ENCODE measurements at regions not wholly inside any gene's neighbourhood (a gene's known extent, or its start where the extent isn't known, plus 50 kb on each side); places are given as distances from the start of the nearest gene placed in this dataset.
"Not testable (repeated sequence)": the region's sequence is repeated elsewhere in the genome, so short reads cannot be mapped to it uniquely, and the experiment has no call there.

DNA sequence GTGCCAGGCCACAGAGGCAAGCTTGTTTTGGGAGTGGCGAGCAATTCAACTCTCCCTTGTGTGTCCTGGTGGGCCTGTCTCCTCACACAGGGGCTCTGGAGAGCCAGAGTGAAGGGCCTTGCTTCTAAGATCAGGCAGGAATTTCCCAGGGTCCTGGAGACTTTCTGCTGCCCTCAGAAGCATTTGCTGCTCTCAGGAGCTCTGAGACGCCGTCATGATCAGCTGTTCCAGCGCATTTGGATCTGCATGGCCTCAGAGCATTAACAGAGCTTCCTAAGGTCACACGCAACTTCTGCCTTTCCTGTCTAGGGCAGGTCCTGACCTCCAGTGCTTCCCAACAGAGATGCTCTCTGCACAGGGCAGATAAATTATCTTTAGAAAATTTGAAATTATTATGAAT, 52.2 kb upstream of the C10orf90 start:
- DNase-seq (ENCODE audit: low spot score): peak; percentile 19

DNA sequence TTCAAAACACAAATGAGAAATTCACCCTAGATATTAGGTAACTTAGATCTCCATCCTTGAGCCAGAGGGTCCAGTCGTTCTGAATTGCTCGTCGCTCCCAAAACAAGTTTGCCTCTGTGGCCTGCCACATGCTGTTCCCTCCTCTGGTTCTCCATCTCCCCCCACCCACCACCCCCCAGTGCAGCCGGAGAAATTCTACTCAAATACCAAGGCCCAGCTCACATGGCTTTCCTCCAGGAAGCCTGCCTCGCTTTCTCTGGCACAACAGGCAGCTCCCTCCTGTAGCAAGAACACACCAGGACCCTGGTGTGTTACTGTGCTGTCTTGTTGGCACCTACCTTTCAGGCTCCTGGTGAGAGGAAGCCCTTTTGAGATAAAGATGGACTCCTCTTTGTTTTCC, 52.7 kb upstream of the C10orf90 start:
- DNase-seq (ENCODE audit: low spot score): peak; percentile 17

DNA sequence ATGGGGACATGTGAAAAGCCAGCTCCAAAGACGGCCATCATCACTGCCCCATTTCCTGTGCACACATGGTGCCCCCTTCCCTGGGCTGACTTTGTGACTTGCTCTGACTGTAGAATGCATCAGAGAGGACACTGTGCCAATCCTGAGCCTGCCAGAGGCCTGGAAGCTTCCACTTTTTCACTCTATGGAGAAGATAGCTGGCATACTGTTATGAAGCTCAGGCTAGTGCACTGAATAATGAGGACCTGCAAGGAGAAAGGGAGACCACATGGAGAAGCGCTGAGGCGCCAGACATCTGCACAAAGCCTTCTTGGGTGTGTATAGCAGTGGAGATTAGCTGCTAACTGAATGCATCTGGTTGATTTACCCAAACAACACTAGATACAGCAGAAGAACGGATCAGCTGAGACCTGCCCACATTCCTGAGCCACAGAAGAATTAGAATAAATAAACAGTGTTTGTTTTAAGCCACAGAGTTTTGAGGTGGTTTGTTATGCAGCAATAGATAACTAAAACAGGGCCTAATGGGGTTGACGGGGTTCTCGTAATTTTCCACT, 58.9 kb upstream of the C10orf90 start:
- no peak for DNase-seq (ENCODE audit: low spot score)

DNA sequence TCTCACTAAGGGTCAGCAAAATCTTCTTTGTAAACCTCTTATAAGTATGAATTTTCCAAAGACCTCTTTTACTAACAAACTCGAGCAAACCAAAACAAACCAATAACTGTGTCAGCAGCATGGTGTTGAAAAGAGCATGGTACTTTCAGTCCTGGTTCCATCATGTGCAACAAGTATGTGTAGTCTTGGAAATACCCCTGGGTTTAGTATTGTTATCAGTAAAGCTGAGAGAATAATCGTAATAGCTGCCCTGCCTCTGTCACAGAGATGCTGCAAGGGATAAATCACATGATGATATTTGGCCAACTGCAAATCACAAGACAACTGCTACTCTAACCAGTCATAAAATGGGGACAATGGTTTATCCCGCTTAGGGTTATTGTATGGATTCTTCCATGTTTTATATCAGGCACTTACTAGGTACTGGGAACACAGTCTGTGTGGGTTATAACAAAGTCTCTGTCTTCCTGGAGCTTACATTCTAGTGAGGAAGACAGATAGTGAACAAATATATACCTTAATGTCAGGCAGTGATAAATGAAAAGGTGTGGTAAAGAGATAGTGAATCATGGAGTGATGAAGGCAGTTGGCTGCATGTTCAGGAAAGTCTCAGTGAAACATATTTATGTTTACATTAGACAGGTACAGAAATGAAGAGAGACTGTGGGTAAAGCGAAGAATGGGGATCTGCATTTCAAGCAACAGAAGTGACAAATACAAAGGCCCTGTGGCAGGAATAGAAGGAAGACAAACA, 60.5 kb upstream of the C10orf90 start:
- DNase-seq (ENCODE audit: low spot score): no peak

DNA sequence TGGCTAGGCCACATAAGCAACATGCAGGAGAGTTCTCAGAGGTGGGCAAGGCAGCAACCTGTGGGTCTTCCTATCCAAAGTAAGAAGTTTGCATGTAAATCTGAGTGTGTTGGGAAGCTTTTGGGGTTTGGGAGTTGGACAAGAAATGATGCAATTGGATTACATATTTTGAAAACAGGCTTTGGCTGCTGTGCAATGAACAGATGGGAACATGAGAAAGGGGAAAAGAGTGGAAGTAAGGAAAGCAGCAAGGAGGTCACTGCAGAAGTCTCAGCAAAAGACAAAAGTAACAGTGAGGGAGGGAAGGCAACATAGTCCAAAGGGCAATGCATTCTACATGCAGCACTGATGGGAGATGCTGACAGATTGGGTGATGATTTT, 61.1 kb upstream of the C10orf90 start:
- no peak for DNase-seq (ENCODE audit: low spot score)

DNA sequence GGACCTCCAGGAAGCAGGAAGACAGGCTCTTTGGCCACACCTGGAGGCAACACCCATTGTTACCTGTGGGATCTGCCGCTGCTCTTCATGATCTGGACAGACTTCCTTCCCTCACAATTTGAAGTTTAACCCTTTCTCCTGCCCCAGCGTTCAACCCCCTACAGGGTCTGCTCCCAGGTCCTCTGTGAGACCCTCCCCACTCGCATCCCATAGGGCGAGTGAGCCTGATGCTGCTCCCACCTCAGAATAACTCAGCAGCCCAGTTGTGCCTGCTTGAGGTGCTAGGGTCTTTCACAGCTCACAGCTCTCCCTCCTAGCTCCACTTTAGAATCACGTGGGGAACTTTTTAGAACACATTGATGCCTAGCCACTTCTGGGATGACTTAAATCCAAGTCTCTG, 61.8 kb upstream of the C10orf90 start:
- DNase-seq (ENCODE audit: low spot score): no peak

DNA sequence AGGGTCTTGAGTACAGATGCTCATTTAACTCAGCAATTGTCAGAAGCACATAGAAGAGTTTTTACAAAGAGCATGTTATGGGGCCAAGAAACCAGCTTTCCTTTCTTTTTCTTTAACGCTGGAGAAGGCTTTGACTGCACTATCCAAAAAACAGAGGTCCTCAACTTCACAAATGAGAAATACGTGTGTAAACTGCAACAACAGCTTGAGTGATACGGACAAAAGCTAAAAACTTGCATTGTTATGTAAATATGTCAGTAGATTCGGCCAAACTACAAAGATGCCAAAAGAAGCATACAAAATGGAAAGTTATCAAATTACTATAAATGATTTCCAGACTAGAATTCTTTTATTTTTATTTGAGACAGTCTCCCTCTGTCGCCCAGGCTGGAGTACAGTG, 62.4 kb upstream of the C10orf90 start:
- no peak for DNase-seq (ENCODE audit: low spot score)

DNA sequence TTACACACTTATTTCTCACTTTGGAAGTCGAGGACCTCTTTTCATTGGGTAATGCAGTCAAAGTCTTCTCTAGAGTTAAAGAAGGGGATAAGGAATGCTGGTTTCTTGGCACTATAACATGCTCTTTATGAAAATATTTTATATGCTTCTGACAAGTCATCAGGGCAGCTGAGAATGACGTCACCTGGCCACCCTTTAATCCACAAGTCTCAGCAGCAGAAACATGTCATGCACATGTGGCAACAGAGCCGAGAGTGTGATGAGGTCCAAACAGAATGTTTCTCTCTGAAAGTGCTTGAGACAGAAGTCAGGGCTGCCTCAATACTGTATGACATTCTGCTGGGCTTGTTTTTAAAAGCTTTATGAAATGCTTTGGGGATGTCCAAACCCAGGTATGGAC, 63.5 kb upstream of the C10orf90 start:
- DNase-seq (ENCODE audit: low spot score): no peak

DNA sequence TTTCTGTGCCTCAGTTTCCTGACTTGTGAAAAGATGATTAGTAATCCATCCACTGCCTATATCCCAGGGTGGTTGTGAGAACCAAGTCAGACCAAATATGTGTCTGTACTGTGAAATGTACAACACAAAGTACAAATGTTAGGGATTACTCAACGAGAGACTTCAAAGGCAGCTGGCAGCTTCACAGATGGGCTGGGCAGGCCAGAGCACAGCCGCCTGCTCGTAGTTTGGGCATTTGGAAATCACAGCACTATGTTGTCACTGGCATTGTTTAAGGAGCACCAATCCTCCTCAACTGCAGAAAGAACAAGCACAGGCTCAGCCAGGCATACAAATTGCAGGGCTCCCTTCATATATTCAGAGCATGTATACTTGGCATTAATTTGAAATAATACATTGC, 64.5 kb upstream of the C10orf90 start:
- DNase-seq (ENCODE audit: low spot score): no peak

DNA sequence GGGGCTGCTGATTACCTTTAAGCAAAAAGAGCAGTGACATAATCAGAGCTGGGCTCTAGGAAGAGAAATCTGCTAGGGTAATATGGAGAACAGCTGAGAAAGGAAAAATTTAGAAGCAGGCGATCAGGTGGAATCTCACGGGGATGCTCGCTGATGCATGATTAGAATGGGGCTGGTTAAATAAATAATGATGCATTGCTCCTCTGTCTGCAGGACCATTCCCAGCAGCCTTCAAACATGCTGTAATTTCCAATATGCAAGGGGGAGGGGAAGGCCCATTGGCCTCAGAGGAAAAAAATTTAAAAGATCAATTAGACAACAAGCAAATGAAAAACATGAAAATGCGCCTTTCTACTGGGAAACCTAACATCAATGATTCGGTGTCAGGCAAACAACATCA, 65.6 kb upstream of the C10orf90 start:
- no peak for DNase-seq (ENCODE audit: low spot score)

DNA sequence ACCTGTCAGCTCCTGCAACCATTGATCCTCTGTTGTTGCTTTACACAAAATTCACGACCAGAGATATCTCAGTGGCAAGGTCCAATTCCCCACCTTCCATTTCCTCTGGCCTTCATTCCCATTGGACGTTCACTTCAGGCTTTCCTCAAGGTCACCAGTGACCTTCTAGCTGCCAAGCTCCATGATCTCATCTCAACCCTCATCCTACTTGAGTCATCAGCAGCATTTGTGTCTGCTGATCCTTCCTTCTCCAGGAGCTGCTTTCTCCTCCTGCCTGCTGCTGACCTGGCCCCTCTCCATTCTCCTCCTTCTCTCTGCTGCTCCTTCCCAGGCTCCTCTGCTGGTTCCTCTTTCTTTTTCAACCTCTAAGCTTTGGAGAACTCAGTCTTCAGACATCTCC, 66.2 kb upstream of the C10orf90 start:
- no peak for DNase-seq (ENCODE audit: low spot score)

DNA sequence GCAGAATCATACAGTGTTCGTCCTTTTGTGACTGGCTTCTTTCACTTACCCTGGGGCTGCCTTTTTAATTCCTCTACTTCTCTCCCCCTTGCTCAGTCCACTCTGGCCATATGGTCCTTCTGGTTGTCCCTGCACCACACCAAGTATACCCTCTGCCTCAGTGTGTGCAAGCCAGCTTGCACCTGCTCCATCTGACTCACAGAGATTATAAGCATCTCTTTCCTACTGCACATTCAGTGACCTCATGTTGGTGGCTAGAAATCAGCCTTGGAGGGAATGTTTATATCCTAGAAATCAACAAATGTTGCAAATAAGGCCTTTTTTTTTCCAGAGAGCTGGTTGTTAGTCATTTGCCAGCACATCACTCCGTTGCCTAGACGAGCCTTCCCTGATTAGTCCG, 67.5 kb upstream of the C10orf90 start:
- no peak for DNase-seq (ENCODE audit: low spot score)

DNA sequence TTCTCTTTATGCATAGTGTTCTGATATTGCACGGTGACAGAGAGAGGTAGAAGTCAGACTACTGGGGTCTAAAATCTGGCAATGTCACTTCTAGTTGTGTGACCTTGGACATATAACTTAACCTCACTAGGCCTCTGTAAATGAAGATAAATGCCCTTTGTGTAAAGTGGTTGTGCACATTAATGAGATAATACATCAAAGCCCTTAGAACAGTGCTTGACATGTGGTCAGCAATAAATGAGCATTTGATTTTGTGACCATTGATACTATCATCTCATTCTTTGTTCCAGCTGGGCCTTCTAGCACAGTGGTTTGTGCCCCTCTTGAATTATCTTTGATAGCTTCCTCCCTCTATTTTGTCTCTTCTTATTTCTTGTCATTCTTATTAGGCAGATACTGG, 74.1 kb upstream of the C10orf90 start:
- DNase-seq (ENCODE audit: low spot score): no peak

DNA sequence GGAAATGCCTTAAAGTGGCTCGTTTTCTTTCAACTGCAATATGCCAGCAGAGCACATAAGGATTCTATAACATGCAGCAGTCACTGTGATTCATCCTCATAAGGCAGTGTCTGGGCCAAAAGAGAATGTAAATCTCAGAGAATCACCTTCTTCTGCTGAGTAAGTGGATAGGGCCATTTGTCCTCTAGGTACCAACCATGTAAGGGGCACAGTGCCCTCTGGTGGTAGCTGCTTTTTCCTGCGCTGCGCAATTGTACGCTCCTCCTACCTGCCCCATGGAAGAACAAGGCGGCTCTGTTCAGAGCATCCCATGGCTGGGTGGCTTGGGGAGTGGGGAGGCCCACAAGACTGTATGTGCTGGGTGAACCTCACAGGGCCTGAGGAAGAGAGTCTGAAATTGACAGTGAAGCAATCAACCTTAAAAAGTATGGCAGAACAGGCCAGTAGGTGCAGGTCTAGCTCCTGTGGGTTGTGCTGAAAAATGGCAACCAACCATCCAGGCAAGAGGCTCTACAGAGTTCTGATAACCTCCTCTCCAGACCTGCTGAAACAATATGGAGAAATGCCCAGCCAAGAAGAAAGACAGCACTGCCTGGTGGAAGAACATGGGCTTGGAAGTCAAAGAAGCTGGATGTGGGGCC, 78.6 kb upstream of the C10orf90 start:
- DNase-seq (ENCODE audit: low spot score): peak; percentile 84

DNA sequence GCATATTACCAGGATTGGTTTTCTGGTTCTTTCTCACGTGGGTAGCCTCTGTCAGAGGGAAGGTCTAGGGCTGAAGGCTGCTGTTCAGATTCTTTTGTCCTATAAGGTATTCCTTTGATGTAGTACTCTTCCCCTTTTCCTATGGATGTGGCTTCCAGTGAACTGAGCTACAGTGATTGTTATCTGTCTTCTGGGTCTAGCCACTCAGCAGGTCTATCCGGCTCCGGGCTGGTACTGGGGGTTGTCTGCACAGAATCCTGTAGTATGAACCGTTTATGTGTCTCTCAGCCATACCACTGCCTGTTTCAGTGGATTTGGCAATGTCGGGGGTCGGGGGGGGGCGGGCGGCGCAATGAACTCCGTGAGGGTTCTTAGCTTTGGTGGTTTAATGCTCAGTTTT, 84.5 kb upstream of the C10orf90 start:
- no peak for DNase-seq (ENCODE audit: low spot score)

DNA sequence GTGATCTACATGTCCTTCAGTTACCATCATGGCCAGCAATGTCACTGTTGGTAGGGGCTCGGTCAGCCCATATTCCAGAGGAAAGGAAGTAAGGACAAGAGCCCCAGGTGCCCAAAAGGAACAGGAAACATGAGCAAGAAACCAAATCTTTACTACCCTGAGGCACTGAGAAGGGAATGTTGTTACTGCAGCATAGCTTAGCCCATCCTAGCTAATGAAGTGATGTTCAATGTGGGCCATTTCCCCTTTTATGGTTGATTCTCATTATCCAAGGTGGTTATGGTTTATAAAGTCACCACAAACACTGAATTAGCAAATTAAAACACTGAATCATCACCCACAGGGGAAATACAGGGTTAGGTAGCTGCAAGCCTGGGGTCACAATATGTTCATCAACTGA, 88.4 kb upstream of the C10orf90 start:
- DNase-seq (ENCODE audit: low spot score): no peak

DNA sequence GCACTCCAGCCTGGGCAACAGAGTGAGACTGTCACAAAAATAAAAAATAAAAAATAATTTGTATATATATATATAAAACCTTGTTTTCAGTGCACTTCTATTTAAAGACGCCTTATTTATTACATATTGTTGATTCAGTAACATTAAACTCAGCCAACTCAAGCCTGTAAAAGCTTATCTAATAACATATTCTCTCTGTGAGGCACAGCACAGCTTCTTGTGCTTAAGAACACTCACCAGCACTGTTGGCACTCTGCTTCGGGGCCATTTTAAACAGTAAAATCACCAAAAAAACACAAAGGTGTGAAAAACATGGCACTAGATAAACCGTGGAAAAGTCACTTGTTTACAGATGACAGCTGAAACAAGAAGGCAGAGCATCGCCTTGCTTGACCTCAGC, 89.0 kb upstream of the C10orf90 start:
- no peak for DNase-seq (ENCODE audit: low spot score)

DNA sequence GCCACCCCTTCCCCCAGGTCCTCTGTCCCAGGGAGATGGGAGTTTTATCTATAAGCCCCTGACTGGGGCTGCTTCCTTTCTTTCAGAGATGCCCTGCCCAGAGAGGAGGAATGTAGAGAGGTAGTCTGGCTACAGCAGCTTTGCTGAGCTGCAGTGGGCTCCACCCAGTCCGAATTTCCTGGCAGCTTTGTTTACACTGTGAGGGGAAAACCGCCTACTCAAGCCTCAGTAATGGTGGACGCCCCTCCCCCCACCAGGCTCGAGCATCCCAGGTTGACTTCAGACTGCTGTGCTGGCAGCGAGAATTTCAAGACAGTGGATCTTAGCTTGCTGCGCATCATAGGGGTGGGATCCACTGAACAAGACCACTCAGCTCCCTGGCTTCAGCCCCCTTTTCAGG, 96.2 kb upstream of the C10orf90 start:
- not testable (repeated sequence) for DNase-seq (ENCODE audit: low spot score)

DNA sequence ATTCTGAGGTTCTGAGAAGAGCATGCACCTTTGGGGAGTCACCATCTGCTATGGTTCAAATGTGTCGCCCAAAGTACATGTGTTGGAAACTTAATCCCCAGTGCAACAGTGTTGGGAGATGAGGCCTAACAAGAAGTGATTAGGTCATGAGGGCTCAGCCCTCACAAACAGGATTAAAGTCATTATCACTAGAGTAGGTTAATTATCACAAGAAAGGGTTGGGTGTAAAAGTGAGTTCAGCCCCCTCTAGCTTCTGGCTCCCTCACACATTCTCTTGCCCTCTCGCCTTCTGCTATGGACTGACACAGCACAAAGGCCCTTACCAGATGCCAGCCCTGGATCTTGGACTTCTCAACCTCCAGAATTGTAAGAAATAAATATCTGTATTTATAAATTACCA, 100.3 kb upstream of the C10orf90 start:
- no peak for DNase-seq (ENCODE audit: low spot score)

DNA sequence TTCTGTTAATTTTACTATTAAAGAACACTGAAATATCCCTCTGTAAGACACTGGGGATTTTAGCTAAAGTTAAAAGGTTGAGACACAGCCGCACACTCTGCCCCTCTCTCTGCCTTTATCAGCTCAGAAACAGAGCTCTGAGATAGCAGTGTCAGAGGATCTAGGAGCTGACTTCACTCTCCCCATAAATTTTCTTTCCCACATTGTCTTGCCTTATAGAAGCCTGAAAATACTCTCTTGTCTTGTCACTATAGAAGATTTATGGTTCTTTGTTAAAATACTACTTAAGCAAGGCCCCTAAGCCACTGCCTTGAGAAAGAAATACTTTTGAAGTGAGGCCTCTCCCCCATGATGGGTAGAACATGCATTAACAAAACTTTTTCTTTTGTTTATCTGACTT, 105.7 kb upstream of the C10orf90 start:
- no peak for DNase-seq (ENCODE audit: low spot score)

DNA sequence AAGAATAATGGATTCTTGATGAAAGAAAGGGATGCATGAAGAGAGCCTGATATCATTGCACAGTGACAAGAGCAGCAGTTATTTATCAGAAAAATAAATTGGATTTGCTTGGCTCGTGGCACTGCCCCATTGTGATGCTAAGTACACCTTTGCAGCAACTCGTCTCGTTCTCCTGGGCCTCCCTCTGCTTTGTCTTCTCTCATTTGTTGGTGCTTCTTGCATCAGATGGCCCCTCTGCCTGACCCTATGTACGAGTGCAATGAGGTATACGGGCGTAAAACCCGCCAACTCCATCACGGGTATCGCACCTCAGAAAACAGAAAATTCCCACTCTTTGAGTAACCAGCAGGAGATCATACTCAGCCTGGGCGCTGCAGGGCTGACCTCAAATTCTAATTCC, 107.2 kb upstream of the C10orf90 start:
- no peak for DNase-seq (ENCODE audit: low spot score)

DNA sequence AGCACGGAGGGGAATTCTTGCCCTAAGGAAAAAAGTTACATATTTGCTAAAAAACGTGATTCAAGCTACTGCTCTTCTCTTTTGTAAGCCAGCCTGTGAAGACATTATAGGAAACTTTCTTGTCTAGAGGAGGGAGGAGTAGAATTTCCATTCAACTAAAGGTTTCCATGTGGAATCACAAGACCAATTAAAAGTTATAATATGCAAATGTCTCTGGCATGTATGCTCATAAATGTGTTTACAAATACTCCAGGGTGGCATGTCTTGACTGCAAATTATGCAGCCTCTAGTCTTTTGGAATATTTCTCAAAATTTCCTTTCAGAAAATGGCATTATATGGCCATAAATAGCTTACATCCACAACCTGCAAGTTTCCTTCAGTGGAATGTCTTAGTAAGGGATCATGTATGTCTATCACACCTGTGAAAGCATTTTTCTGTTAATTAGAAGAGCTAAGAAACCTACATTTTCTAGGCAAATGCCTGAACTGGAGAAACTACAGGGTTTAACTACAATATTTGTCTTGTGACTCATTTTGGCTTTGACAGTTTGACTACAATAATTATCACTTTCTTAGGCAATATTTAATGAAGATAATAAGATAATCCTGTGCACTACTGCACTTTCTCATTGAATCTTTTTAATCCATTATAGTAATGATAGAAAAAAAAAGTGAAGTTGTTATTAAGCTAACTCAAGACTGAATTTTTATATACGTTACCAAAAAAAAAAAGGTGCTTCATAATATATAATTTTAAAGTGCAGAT, 111.1 kb upstream of the C10orf90 start:
- DNase-seq (ENCODE audit: low spot score): no peak

Data from ecto neural progenitor cell (in vitro differentiated cells).